ENCODE measurements at regions not wholly inside any gene's neighbourhood (a gene's known extent, or its start where the extent isn't known, plus 50 kb on each side); places are given as distances from the start of the nearest gene placed in this dataset.

DNA sequence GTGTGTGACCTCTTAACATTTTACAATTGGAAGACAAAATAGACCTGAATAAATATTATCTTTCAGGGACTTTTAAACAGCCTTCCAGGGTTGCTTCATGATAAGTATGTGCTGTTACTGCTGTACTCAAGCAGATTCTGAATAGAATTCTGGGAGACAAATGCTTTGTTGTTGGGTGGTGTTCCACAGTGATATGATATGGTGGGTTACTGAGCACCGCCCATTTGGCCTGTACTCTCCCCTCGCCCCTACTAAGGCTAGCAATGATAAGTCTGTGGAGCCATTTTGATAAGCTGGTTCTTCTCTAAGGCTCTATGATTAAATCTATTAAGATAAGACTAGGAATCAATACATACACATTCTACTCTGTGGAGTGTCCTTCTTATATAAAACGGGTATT is 89.8 kb upstream of the ITGA4 start:
- no peak for DNase-seq (ENCODE audit: low read depth, low spot score)
- Histone ChIP-seq H3K27ac (no peak overlapping the region), H3K4me3 (no peak overlapping the region), H3K9me3 (ENCODE audit: low read depth, low read length) (no peaks in the 10 kb centered on the region), H3K9ac (ENCODE audit: insufficient read length) (no peak overlapping the region), H3K36me3 (ENCODE audit: insufficient read depth, low read length) (no peaks in the 10 kb centered on the region)
- TF ChIP-seq POLR2AphosphoS5 (IDR thresholded peaks at IDR 0.05; ENCODE audit: borderline replicate concordance, low read depth, low read length) (no peak), FOXP2 (optimal IDR thresholded peaks at IDR 0.05; ENCODE audit: control extremely low read depth, extremely low read length, insufficient read depth) (no peak), EZH2 (IDR thresholded peaks at IDR 0.05) (no peak)

DNA sequence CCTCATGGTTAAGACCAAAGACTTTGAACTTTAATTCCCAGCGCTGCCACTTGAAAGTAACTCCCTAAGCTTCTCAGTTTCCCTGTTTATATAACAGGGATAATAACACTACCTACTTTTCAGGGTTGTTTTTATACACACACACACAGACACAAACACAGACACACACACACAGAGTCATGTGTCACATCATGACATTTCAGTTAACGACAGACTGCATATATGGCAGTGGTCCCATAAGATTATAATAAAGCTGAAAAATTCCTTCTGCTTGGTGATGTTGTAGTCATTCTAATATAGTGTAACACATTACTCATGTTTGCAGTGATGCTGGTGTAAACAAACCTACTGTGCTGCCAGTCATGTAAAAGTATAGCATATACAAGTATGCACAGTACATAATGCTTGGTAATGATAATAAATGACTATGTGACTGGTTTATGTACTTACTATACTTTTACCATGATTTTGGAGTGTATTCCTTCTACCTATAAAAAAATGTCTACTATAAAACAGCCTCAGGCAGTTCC is 89.2 kb upstream of the ITGA4 start:
- no peak overlapping the region for H3K9ac ChIP-seq (ENCODE audit: insufficient read length)
- no peak for DNase-seq (ENCODE audit: low read depth, low spot score)
- H3K27ac ChIP-seq: no peak overlapping the region

DNA sequence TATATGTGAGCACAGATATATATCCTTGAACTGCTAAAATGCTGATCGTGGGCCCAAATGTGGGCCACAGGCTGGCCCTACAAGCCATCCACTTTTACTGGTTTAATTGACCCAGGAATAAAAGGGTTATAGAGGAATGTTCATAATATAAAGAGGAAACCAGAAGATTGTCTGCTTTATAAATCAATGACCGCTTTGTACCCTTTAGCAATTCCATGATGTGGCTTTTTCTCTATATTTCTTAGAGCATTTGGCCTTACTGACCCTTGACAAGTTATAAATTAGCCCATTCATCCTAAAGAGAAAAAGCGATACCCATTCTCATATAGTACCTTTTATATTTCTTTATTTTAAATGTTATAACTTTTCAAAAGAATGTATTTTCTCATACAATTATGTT is 87.1 kb upstream of the ITGA4 start:
- H3K36me3 ChIP-seq (ENCODE audit: insufficient read depth, low read length): no peaks in the 10 kb centered on the region
- H3K27ac ChIP-seq: no peak overlapping the region
- no peak for DNase-seq (ENCODE audit: low read depth, low spot score)
- TF ChIP-seq POLR2AphosphoS5 (IDR thresholded peaks at IDR 0.05; ENCODE audit: borderline replicate concordance, low read depth, low read length) (no peak), EZH2 (IDR thresholded peaks at IDR 0.05) (no peak), FOXP2 (optimal IDR thresholded peaks at IDR 0.05; ENCODE audit: control extremely low read depth, extremely low read length, insufficient read depth) (no peak)
- no peak overlapping the region for H3K4me3 ChIP-seq
- H3K9me3 ChIP-seq (ENCODE audit: low read depth, low read length): no peaks in the 10 kb centered on the region
- no peak overlapping the region for H3K9ac ChIP-seq (ENCODE audit: insufficient read length)

More for the DNA sequence above, 89.2 kb upstream of the ITGA4 start:
- Histone ChIP-seq H3K36me3 (ENCODE audit: insufficient read depth, low read length) (no peaks in the 10 kb centered on the region), H3K4me3 (no peak overlapping the region), H3K9me3 (ENCODE audit: low read depth, low read length) (no peaks in the 10 kb centered on the region)
- TF ChIP-seq POLR2AphosphoS5 (IDR thresholded peaks at IDR 0.05; ENCODE audit: borderline replicate concordance, low read depth, low read length) (no peak), FOXP2 (optimal IDR thresholded peaks at IDR 0.05; ENCODE audit: control extremely low read depth, extremely low read length, insufficient read depth) (no peak), EZH2 (IDR thresholded peaks at IDR 0.05) (no peak)

DNA sequence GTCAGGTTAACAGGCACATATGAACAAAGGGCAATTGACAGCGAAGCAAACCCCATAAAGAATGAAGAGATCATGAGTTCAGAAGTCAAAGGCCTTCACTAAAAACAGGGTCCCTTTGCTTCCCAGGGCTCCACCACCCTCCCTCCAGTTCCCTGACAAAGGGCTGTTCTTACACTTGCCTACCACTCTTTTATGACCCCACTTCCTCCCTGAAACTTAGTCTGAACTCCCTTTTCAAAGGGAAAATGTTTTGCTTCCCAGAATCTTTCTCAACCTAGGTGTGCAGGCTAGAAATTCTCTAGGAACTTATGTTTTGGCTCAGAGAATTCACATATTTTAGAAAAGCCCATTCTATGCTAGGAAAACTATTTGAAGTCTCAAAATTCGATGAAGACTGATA is 86.0 kb upstream of the ITGA4 start:
- H3K9ac ChIP-seq (ENCODE audit: insufficient read length): no peak overlapping the region
- no peak for TF ChIP-seq POLR2AphosphoS5 (IDR thresholded peaks at IDR 0.05; ENCODE audit: borderline replicate concordance, low read depth, low read length)
- no peak for TF ChIP-seq EZH2 (IDR thresholded peaks at IDR 0.05)
- no peak for TF ChIP-seq FOXP2 (optimal IDR thresholded peaks at IDR 0.05; ENCODE audit: control extremely low read depth, extremely low read length, insufficient read depth)

DNA sequence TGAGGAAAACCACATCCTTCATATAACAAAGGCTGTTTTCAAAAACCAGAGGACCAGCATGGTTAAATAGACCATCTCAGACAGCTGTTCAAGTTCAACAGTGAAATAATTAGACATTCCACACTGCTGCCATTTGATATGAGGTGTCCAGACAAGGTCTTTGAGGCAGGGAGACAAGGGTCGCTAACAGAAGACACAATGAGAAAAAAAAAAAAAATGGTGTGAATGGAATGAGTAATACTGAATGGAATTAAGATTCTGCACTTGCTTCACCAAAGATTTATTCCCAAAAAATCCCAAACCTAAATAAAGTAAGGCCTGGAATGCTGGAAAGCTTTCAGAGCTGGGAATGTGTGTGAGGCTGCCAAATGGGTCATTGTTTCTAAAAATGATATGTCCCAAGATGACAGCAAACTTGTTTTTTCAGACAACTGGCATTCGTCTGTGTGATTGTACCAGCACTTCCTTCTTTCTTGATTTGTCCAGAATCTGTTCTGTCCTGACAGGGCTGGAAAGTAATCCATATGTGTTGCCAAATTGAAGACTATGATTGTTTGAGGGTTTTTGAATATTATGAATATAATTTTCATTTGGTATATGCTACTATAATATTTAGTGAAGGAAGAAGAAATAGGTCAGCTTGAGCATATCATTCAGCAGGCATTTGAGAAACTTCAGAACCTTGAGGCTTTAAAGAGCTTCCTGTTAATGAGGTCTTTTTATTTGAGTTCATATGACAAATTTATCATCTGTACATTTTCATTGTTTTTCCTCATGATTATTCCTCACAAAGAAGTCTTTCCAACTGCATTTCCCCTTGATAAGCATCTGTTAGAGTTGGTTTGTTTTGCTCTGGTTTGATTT is 85.2 kb upstream of the ITGA4 start:
- H3K36me3 ChIP-seq (ENCODE audit: insufficient read depth, low read length): no peaks in the 10 kb centered on the region

More for the DNA sequence above, 86.0 kb upstream of the ITGA4 start:
- H3K9me3 ChIP-seq (ENCODE audit: low read depth, low read length): no peaks in the 10 kb centered on the region
- DNase-seq (ENCODE audit: low read depth, low spot score): no peak
- H3K36me3 ChIP-seq (ENCODE audit: insufficient read depth, low read length): no peaks in the 10 kb centered on the region
- H3K27ac ChIP-seq: no peak overlapping the region
- no peak overlapping the region for H3K4me3 ChIP-seq

DNA sequence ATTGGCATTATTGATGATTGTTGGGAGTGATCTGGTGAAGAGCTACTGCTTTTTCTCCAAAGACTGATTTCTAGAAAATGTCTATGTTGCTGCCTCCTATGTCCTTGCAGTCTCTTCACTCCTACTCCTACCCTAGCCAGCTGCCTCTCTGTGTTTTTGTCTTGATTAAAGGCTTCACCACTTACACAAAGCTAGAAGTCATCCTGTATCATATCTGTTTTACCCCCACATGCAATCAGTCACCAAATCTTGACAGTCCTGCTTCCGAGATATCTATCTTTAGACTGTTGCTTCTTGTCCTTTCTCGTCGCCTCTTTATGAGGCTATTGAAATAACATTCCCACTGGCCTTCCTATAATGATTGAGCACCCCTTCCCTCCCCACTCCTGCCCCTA is 84.5 kb upstream of the ITGA4 start:
- no peak overlapping the region for H3K9ac ChIP-seq (ENCODE audit: insufficient read length)
- no peaks in the 10 kb centered on the region for H3K36me3 ChIP-seq (ENCODE audit: insufficient read depth, low read length)
- H3K27ac ChIP-seq: no peak overlapping the region
- TF ChIP-seq EZH2 (IDR thresholded peaks at IDR 0.05): no peak
- TF ChIP-seq FOXP2 (optimal IDR thresholded peaks at IDR 0.05; ENCODE audit: control extremely low read depth, extremely low read length, insufficient read depth): no peak
- no peak for TF ChIP-seq POLR2AphosphoS5 (IDR thresholded peaks at IDR 0.05; ENCODE audit: borderline replicate concordance, low read depth, low read length)
- DNase-seq (ENCODE audit: low read depth, low spot score): no peak
- no peaks in the 10 kb centered on the region for H3K9me3 ChIP-seq (ENCODE audit: low read depth, low read length)
- H3K4me3 ChIP-seq: no peak overlapping the region

More for the DNA sequence above, 85.2 kb upstream of the ITGA4 start:
- H3K9me3 ChIP-seq (ENCODE audit: low read depth, low read length): no peaks in the 10 kb centered on the region
- no peak overlapping the region for H3K9ac ChIP-seq (ENCODE audit: insufficient read length)
- no peak overlapping the region for H3K27ac ChIP-seq
- TF ChIP-seq EZH2 (IDR thresholded peaks at IDR 0.05) (no peak), POLR2AphosphoS5 (IDR thresholded peaks at IDR 0.05; ENCODE audit: borderline replicate concordance, low read depth, low read length) (no peak), FOXP2 (optimal IDR thresholded peaks at IDR 0.05; ENCODE audit: control extremely low read depth, extremely low read length, insufficient read depth) (no peak)
- no peak overlapping the region for H3K4me3 ChIP-seq
- DNase-seq (ENCODE audit: low read depth, low spot score): no peak

DNA sequence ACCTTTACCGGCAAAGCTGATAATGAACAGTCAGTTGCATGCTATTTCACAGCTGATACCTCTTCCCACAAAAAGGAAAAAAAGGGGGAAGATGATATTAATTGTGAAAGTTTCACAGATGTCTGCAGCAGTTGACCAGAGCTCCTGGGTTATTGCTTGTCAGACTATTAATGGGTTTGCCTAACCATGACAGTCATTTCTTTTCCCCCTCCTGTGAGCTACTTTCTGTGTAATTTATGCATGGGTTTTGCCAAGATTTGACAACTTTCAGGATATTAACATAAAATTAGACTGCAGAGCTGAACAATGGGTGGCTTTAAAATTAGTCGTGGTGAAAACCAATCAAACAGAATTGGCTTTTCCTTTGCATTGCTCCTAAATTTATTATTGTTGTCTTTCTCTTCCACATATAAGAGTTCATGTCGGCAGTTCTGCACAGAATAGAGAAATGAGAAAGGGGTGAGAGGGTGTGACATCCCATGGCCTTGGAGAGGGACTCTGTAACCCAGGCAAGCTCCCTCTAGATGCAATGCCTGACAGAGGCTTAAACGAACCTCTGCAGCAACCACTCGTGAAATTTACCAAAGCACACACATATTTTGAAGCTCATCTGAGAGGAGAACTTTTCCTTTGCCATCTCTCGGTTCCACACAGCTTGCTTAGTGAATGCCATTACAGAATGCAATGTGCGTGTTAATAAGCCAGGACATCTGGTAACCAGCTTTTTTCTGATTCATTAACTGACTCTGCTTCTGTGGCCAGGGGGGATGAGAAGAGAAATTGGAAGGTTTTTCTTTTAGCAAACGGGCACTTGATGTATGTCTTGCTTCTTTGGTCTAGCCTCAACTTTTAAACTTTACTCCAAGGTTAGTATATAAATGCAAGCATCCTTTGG is 82.2 kb upstream of the ITGA4 start:
- Histone ChIP-seq H3K4me3 (peak overlapping the region; percentile 73), H3K9me3 (ENCODE audit: low read depth, low read length) (no peaks in the 10 kb centered on the region), H3K9ac (ENCODE audit: insufficient read length) (no peak overlapping the region), H3K27ac (peak overlapping the region; percentile 63; the same call in 1 of the 2 replicates), H3K36me3 (ENCODE audit: insufficient read depth, low read length) (no peaks in the 10 kb centered on the region)
- TF ChIP-seq EZH2 (IDR thresholded peaks at IDR 0.05): no peak
- no peak for TF ChIP-seq POLR2AphosphoS5 (IDR thresholded peaks at IDR 0.05; ENCODE audit: borderline replicate concordance, low read depth, low read length)
- no peak for TF ChIP-seq FOXP2 (optimal IDR thresholded peaks at IDR 0.05; ENCODE audit: control extremely low read depth, extremely low read length, insufficient read depth)
- no peak for DNase-seq (ENCODE audit: low read depth, low spot score)

DNA sequence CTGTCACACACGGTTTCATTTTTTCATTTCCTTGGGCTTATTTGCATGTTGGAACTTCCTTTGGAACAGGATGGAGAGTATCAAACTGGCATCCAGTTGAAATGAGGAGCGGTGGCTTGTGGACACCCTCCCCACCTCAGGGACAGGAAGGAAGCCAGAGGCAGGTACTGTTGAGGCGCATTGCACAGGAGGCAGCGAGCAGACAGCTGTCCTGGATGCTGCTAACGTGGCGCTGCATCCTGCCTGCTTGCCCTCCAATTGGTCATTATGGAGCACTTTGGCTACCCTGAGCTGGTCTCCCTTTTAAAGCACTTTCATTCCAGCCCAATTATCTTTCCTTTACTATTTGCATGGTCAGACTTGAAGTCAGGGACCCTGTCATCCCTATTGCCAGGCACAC is 80.7 kb upstream of the ITGA4 start:
- Histone ChIP-seq H3K4me3 (no peak overlapping the region), H3K9me3 (ENCODE audit: low read depth, low read length) (no peaks in the 10 kb centered on the region), H3K27ac (no peak overlapping the region), H3K36me3 (ENCODE audit: insufficient read depth, low read length) (no peaks in the 10 kb centered on the region), H3K9ac (ENCODE audit: insufficient read length) (no peak overlapping the region)
- no peak for DNase-seq (ENCODE audit: low read depth, low spot score)
- TF ChIP-seq POLR2AphosphoS5 (IDR thresholded peaks at IDR 0.05; ENCODE audit: borderline replicate concordance, low read depth, low read length): no peak
- no peak for TF ChIP-seq EZH2 (IDR thresholded peaks at IDR 0.05)
- no peak for TF ChIP-seq FOXP2 (optimal IDR thresholded peaks at IDR 0.05; ENCODE audit: control extremely low read depth, extremely low read length, insufficient read depth)
